GM23338 (cell line): ENCODE measurements at regions not wholly inside any gene's neighbourhood (a gene's known extent, or its start where the extent isn't known, plus 50 kb on each side); places are given as distances from the start of the nearest gene placed in this dataset.
A peak's percentile ranks its signal among the peaks of the same experiment; 100 is the strongest.

Experiments used
- ATAC-seq: fragments of 200-7000 bp; cut with Tn5 transposase; 3 replicates; pipeline ENCODE4 v1.9.1; 2020
- DNase-seq: peaks from one replicate; pipeline ENCODE4 v3.0.0-alpha.2; 2015; ENCODE audit warnings: low spot score
- H2AFZ ChIP-seq: fragments of 200-600 bp; sonication (generic); 2 replicates; pipeline ENCODE4 v1.8.0; 2016; ENCODE audit warnings: antibody characterized with exemption, mild to moderate bottlenecking, moderate library complexity
- H3F3A ChIP-seq: fragments of 200-600 bp; sonication (generic); replicated peaks from 2 replicates; pipeline ENCODE4 v1.8.0; 2017; ENCODE audit warnings: antibody characterized with exemption, mixed run types, low read depth
- H3K27ac ChIP-seq: fragments of 200-600 bp; sonication (generic); 2 replicates; pipeline ENCODE4 v1.6.1; 2016; ENCODE audit warnings: low read depth
- H3K27me3 ChIP-seq: fragments of 200-600 bp; sonication (generic); 2 replicates; pipeline ENCODE4 v1.8.0; 2016; ENCODE audit warnings: mild to moderate bottlenecking, mixed run types, moderate library complexity; ENCODE audit not compliant: insufficient read depth
- H3K36me3 ChIP-seq: fragments of 200-600 bp; sonication (generic); 2 replicates; pipeline ENCODE4 v1.8.0; 2016; ENCODE audit warnings: mild to moderate bottlenecking; ENCODE audit not compliant: insufficient read depth
- H3K4me1 ChIP-seq: fragments of 200-600 bp; sonication (generic); 2 replicates; pipeline ENCODE4 v1.8.0; 2016; ENCODE audit warnings: mild to moderate bottlenecking, moderate library complexity; ENCODE audit not compliant: insufficient read depth
- H3K4me2 ChIP-seq: fragments of 200-600 bp; sonication (generic); 2 replicates; pipeline ENCODE4 v1.7.1; 2017; ENCODE audit warnings: mixed run types
- H3K4me3 ChIP-seq: fragments of 200-600 bp; sonication (generic); 2 replicates; pipeline ENCODE4 v1.6.1; 2016; ENCODE audit warnings: mixed run types
- H3K79me2 ChIP-seq: fragments of 200-600 bp; sonication (generic); replicated peaks from 2 replicates; pipeline ENCODE4 v1.8.0; 2017; ENCODE audit warnings: mild to moderate bottlenecking; ENCODE audit not compliant: insufficient read depth
- H3K9me2 ChIP-seq: fragments of 200-600 bp; sonication (generic); 2 replicates; pipeline ENCODE4 v1.8.0; 2017; ENCODE audit not compliant: insufficient read depth
- H4K20me1 ChIP-seq: fragments of 200-600 bp; sonication (generic); replicated peaks from 2 replicates; pipeline ENCODE4 v1.8.0; 2017; ENCODE audit warnings: mild to moderate bottlenecking; ENCODE audit not compliant: insufficient read depth
- H3K27ac Mint-ChIP-seq: 2 replicates; pipeline ENCODE4 v1.8.0; 2020; ENCODE audit warnings: inconsistent platforms, mild to moderate bottlenecking, moderate library complexity, mixed read lengths
- H3K27me3 Mint-ChIP-seq: 3 replicates; pipeline ENCODE4 v1.8.0; 2022; ENCODE audit warnings: low read depth, mild to moderate bottlenecking, moderate library complexity, mixed read lengths, inconsistent platforms; ENCODE audit not compliant: insufficient read depth, poor library complexity
- H3K36me3 Mint-ChIP-seq: 3 replicates; pipeline ENCODE4 v1.8.0; 2021; ENCODE audit warnings: low read depth, mild to moderate bottlenecking, inconsistent platforms, moderate library complexity, mixed read lengths
- H3K4me1 Mint-ChIP-seq: 3 replicates; pipeline ENCODE4 v1.8.0; 2020; ENCODE audit warnings: mild to moderate bottlenecking, inconsistent platforms, mixed read lengths
- H3K4me3 Mint-ChIP-seq: 3 replicates; pipeline ENCODE4 v1.8.0; 2021; ENCODE audit warnings: moderate library complexity, mild to moderate bottlenecking, inconsistent platforms, mixed read lengths
- H3K9me3 Mint-ChIP-seq: 3 replicates; pipeline ENCODE4 v1.8.0; 2020; ENCODE audit warnings: moderate library complexity, mild to moderate bottlenecking, inconsistent platforms, mixed read lengths
- CREB1 ChIP-seq: fragments of 250-450 bp; sonication (Bioruptor Pico); IDR thresholded peaks from 2 replicates; pipeline ENCODE4 v1.5.0; 2020; ENCODE audit warnings: low read depth, mild to moderate bottlenecking, moderate library complexity
- CTCF ChIP-seq, 2 experiments: fragments of 200-600 bp in 1 of 2; sonication (generic) in 1 of 2; conservative IDR thresholded peaks; 2 replicates each; pipeline versions ENCODE4 v1.5.1 to v1.6.1; 2016 to 2017; ENCODE audit warnings: antibody characterized with exemption in 2 of 2, low read depth in 2 of 2, mild to moderate bottlenecking in 2 of 2, moderate library complexity in 1 of 2
- EZH2phosphoT487 ChIP-seq: fragments of 200-600 bp; sonication (generic); IDR thresholded peaks from one replicate; pipeline ENCODE4 v1.8.1; 2018; ENCODE audit warnings: antibody characterized with exemption; ENCODE audit not compliant: unreplicated experiment
- JUNB ChIP-seq: IDR thresholded peaks from one replicate; pipeline ENCODE4 v1.6.1; 2016; ENCODE audit warnings: antibody characterized with exemption; ENCODE audit not compliant: unreplicated experiment
- NANOG ChIP-seq: IDR thresholded peaks from 2 replicates; pipeline ENCODE4 v1.6.1; 2016; ENCODE audit warnings: antibody characterized with exemption, borderline replicate concordance
- POLR2AphosphoS5 ChIP-seq: IDR thresholded peaks from 2 replicates; pipeline ENCODE4 v1.6.1; 2016; ENCODE audit warnings: antibody characterized with exemption, low read depth
- STAT1 ChIP-seq: IDR thresholded peaks from one replicate; pipeline ENCODE4 v1.6.1; 2016; ENCODE audit warnings: antibody characterized with exemption; ENCODE audit not compliant: unreplicated experiment
- ZNF114 ChIP-seq: fragments of 250-450 bp; sonication (Bioruptor Pico); IDR thresholded peaks from 2 replicates; pipeline ENCODE4 v1.5.0; 2020; ENCODE audit warnings: mild to moderate bottlenecking, moderate library complexity
- ZNF331 ChIP-seq: fragments of 250-450 bp; sonication (Bioruptor Pico); IDR thresholded peaks from 2 replicates; pipeline ENCODE4 v1.5.0; 2020; ENCODE audit warnings: low read depth, mild to moderate bottlenecking, moderate library complexity
- ZNF462 ChIP-seq: fragments of 250-450 bp; sonication (Bioruptor Pico); IDR thresholded peaks from 2 replicates; pipeline ENCODE4 v1.5.0; 2020; ENCODE audit warnings: mild to moderate bottlenecking, moderate library complexity

- TF ChIP-seq EZH2phosphoT487 (no peak), CTCF (conservative IDR thresholded peaks at IDR 0.05; ENCODE audit: low read depth in 2 of 2) (no peak), ZNF114 (CRISPR knock-in tag) (no peak)
Observed at GRCh38 chr21:31531967-31532366, 127.5 kb upstream of the SOD1 start (continued).

GRCh38 chr21:31530897-31531705 lies 128.4 kb upstream of the SOD1 start:
- Histone ChIP-seq H3K27me3 (no peaks in the 10 kb centered on the region), H3K4me1 (peaks cover 11% of the 10 kb centered on the region), H3K79me2 (peaks cover 42% of the 10 kb centered on the region), H4K20me1 (no peaks in the 10 kb centered on the region; the same call in 1 of the 2 replicates), H3K4me3 (no peak overlapping the region), H3K9me2 (no peaks in the 10 kb centered on the region), H2AFZ (no peak overlapping the region), H3K36me3 (no peaks in the 10 kb centered on the region), H3F3A (no peaks in the 10 kb centered on the region), H3K27ac (no peak overlapping the region), H3K4me2 (no peak overlapping the region)
- no peak for TF ChIP-seq NANOG
- TF ChIP-seq ZNF114 (CRISPR knock-in tag): no peak
- no peak for TF ChIP-seq ZNF462 (CRISPR knock-in tag)
- TF ChIP-seq ZNF331 (CRISPR knock-in tag): no peak
- TF ChIP-seq JUNB: no peak
- no peak for TF ChIP-seq STAT1
- TF ChIP-seq POLR2AphosphoS5: no peak
- TF ChIP-seq CREB1 (CRISPR knock-in tag): no peak
- peak; percentile 50 for ATAC-seq
- peaks cover 7% of the 10 kb centered on the region for H3K27me3 Mint-ChIP-seq
- H3K36me3 Mint-ChIP-seq: no peaks in the 10 kb centered on the region
- DNase-seq: no peak
- no peak overlapping the region for H3K4me3 Mint-ChIP-seq
- H3K27ac Mint-ChIP-seq: no peak overlapping the region; the same call in 1 of the 2 replicates
- H3K9me3 Mint-ChIP-seq: no peaks in the 10 kb centered on the region
- peaks cover 37% of the 10 kb centered on the region for H3K4me1 Mint-ChIP-seq
